GM21576 (cell line): ENCODE measurements at regions not wholly inside any gene's neighbourhood (a gene's known extent, or its start where the extent isn't known, plus 50 kb on each side); places are given as distances from the start of the nearest gene placed in this dataset.

ENCODE experiments used
- ATAC-seq: cut with Tn5 transposase; IDR thresholded peaks from one replicate; pipeline ENCODE4 v1.9.1; 2021; ENCODE audit warnings: mild to moderate bottlenecking, moderate library complexity; ENCODE audit not compliant: unreplicated experiment

DNA sequence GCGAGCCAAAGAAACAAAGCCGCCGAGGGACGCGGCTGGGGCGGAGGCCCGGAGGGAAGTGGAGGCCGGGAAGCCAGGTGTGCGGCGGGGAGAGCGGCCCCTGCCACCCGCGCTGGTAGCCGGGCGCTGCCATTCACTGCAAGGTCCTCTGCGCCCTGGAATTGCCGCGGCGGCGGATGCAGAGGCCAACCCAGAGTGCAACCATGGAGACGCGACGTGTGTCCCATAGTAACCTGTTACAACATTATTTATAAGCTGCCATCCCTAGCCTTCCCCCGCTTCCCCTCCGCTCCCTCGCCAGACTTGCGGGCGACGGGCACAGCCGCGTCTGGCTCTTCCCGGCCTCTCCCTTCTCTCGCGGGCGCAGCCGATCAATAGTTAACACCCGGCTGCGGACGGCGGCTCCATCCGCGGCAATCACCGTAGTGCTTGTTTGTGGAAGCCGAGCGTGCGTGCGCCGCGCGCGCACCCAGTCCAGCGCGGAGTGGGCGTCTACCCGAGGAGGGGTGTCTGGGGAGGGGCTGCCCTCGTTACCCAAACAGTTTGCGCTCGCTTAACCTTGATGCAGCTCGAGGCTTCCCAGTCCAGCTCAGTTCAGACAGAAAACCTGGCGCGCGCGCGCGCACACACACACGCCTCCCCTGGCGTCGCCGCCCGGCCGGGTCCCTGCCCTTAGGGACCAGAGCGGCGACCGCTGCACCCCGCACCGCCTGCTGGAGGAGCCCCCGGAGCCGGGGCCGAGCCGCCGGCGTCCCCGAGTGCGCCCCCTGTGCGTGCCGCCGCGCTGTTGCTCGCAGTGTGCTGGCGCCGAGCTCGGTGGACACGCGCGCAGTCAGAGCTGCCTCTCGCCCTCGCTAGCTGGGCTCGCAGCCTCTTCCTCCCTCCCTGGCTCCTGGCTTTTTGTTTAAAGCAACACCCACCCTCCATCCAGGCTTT lies 165.4 kb upstream of the DPP6 start:
- no peak for ATAC-seq

DNA sequence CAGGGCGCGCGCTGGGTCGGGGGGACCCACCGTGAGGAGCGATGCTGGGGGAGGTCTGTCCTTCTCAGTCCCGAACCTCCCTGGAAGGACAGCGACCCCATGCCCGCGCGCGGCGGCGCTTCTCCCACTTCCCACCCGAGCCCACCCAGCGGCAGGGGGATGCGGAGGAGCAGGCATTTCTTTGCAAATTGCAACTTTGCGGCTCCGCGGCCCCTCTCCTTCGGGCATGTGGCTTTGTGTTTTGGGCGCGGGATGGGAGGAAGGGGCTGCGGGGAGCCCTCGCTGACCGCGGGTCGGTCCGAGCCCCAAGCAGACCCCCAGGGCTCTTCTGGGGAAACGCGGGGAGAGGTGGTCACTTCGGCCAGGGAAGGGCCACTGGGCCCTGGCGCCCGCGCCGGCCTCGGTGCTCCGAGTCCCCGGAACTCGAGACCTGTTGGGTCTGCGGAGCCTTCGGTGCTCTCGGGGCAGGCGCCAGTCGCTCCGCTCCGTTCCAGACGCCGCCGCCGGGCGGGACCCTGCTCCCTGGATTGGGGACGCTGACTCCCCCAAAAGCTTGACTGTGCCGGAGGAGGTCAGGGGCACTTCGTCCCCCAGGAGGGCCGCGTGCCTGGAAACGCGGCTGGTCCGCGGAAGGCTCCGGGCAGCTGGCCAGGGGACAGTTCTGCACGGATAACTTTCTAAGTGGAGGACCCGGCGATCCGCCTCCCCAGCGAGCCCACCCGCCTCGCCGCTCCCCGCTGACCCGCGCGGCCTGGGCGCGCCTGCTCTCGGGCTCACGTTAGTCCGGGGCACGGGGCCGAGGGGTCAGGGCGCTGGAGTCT lies 164.2 kb upstream of the DPP6 start:
- no peak for ATAC-seq

DNA sequence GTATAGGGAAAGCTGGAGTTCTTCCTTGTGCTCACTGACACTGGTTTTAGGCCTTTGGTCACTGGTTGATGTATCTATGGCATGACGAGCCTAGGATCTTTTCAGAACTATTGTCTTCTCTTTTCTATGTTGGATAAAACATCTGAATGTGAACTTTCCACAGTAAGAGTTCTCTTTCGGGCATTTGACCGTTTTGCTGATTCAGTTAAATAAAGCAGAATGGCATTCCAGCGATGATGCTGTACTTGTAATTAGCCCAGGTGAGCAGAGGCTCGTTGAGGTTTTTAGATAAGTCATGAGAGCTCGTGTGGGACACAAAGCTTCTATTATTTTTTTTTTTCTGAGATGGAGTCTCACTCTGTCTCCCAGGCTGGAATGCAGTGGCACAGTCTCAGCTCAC lies 160.2 kb upstream of the DPP6 start:
- ATAC-seq, result no peak

DNA sequence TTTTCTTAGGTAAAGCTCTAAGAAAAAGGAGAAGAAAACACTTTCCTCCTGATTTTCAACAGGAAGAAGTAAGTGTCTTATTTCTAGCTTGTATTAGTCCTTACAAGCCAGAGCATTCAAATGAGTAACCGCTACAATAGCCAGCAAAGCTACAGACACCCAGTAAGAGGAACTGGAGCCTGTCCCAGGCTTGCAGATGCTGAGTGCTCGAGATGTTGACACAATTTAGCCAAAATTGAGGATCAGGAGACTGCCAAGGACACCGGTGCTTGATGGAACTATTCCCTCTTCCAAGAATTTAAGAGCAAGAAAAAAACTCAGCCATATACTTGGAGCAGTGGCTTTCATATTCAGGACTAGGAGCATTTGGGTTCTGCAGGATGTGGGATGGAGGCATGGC lies 149.3 kb upstream of the DPP6 start:
- ATAC-seq, result no peak

DNA sequence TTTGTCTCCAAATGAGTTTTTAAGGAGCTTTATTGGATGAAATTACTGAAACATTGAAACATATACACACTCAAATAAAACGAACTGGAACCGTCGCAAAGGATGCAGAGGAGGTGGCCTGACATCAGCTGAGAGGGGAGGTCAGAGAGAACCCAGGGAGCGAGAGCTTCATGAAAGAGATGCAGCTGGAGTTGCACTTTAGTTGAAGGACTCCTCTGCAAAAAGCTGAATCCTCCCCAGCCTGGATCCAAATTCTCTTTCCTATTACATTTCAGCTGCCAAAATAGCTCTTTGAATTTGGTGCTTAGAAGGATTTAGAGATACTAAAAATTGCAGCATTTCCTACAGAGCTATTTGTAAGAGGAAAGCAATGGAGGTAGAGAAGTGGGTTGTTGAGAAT lies 140.0 kb upstream of the DPP6 start:
- no peak for ATAC-seq

DNA sequence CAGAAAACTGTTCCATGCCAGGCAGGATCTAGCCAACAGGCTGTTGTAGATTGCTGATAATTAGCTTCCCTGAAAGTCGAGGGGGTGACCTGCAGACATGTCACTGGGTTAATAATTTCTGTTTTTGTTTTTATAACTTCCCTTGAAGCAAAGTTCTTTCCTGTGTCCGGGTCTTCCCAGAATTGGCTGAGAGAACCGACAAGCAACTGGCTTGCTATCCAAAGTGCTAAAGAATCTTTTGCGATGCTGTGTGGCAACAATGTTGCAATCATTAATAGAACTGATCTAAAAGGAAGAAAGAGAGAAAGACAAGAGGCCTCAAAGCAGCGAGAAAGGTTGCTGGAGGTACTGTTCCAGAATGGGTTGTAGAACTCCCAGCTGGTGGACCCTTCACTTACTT lies 132.1 kb upstream of the DPP6 start:
- ATAC-seq, result no peak

DNA sequence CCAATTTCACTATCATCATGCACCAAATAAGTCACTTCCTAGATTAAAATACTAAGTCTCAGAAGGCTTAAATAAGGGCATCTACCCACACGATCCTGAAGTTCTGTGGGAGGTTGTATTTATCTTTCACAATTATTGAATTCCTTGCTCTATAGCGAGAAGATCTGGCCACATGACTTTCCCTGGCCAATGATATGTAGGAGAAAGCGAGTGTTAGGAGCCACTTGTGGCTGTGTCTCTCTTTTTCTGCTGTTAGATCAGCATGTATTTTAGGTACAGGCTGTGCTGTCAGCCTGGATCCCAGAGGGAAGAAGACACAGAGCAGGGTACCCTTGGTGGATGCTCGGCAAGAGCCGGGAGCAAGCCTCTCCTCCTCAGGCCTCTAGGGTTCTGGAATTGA lies 131.3 kb upstream of the DPP6 start:
- ATAC-seq, result no peak

DNA sequence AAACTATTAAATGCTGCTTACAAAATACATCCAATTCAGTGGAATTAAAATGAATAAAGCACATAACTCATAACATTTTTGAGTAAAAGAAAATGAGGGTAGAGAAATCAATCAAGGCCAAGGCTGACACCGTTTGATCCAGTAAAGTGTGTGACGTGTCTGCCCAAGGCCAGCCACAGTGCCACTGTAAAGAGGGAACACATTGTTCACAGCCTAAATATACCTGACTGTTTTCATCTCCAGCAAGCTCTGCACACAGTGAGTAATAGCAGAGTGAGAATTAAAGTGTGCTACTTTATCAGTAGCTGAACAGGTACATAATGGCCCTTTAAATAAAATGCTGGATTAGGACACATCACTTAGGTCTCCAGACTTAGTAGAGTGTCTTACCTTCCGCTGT lies 130.8 kb upstream of the DPP6 start:
- no peak for ATAC-seq

DNA sequence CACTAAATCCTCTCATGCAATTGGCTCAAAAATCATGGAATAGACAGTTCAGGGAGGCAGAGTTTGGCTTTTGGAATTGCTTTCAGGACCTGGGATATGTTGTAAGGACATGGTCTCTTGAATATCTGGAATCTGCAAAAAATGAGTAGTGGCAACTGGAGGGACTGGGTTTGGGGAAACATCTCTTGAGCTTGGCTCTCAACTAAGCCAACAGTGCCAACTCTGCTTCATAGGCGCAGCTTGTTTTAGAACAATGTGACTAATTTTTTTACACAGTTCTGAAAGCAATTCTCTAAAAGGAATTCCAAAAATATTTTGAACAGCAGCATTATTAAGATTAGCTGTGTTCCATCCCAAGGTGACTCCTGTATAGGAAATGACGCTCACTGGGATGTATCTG lies 121.5 kb upstream of the DPP6 start:
- no peak for ATAC-seq

DNA sequence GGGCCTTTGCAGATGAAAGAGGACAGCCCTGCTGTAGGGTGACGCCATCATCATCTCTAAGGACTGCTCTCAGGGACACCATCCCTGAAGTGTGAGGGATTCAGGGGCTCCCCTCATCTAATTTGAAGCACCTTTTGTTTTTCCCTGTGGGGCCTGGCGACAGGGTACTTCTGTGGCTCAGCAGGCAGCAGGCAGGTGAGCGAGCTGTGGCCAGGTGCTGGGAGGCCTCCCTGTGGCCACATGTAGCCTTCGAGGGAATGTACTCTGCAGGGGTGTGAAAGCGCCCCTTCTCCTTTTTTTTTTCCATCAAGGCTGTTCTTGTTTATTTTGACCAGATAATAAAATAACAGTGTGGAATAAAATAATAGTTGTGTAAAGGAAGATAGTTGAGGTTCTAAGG lies 118.2 kb upstream of the DPP6 start:
- no peak for ATAC-seq

DNA sequence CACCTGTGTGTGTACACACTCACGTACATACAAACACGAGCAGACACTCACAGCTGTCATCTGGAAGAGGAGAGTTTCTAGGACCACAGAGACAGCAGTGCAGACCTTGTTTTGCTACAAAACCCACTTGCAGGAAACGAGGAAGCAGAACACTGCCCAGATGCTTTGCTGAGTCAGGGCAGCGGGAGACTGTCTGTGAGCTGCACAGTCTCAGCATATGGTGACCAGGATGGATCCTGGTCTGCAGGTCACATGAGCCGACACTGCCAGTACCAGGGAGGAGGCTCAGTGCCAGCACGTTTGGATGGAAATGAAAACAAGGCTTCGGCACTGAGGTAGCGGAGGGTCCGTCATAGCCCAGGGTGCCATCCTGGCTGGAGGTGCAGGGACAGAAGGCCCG lies 117.6 kb upstream of the DPP6 start:
- ATAC-seq, result no peak

DNA sequence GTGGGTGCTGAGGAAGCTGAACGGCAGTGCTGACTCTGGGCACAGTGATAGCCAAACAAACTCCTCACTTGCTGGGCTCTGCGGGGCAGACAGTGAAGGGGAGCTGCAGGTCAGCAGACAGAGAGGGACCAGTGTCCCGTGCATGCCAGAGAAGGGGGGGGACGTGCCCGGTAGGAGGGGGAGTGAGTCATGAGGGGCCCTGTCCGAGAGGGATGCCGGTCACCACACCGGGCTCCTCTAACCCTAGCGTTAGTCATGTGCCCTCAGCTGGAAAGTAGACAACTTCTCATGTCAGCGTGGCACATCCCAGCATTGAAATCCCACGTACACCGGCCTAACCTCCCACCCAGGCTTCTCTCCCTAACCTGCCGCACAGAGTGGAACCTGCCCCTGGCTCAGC lies 117.1 kb upstream of the DPP6 start:
- no peak for ATAC-seq

DNA sequence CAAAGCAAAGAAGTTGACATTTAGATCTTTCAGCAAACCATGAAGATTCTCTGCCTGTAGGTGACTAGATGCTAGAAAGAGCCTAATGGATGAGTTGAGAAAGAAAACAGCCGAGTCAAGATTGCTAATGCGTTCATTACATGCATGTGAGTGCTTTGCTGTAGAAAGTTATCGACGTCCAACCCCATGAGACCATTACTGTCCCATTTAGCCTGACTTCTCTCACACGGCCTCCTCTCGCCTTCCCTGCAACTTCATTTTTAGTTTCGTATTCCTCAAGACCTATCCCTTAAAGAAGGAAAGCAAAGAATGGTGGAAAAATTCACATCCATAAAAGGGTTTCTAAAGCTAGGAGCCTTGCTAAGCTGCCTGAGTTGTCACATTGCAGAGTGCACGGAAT lies 113.7 kb upstream of the DPP6 start:
- ATAC-seq, result no peak

DNA sequence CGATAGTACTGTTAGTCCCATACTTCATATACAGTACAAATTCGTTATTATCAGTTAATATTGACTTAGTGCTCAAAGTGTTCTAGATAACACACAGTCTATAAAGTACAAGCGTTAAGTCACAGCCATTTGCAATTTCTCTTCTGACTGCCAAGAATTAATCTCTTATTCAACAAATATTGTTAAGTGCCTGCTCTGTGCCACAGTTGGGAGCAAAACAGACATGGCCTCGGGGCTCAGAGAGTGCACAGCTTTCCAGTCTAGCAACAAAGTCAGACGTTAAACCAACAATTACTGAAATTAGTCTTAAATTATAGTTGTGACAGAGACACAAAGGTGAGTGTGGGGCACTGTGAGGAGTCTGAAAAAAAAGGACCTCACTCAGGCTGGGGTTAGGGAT lies 113.0 kb upstream of the DPP6 start:
- ATAC-seq, result no peak

DNA sequence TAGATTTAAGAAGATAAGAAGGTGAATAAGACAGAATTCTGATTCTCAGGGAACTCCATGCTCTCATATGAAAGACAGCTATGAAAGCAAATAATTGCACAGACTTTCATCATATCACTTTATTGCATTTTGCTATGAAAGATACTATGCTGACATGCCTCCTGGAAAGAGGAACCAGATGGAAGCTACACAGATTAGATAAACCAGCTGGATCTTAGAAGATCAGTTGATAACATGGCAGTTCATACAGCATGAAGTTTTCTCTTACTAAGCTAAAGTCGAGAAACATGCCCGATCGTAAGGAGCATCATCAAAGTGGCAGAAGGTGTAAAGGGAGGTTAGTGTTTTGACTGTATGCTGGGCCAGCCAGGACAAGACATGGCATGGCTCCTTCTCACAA lies 112.5 kb upstream of the DPP6 start:
- ATAC-seq, result no peak

DNA sequence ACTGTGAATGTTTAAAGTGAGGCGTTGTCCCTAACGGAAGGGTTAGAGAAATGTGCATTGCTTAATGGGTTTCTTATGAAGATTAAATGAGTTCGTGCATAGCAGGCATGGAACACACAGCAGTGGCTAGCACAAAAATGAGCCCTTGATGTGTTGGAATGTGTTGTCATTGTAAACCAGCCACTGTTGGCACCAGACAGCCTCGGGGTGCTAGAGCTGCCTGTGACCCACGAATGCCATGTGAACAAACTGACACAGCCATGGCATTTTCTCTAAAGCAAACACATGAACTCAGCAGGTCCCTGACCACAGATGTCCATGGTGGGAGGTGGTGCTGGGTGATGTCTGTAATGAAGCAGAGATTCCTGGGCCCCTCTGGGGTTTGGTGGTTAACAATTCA lies 111.1 kb upstream of the DPP6 start:
- no peak for ATAC-seq

DNA sequence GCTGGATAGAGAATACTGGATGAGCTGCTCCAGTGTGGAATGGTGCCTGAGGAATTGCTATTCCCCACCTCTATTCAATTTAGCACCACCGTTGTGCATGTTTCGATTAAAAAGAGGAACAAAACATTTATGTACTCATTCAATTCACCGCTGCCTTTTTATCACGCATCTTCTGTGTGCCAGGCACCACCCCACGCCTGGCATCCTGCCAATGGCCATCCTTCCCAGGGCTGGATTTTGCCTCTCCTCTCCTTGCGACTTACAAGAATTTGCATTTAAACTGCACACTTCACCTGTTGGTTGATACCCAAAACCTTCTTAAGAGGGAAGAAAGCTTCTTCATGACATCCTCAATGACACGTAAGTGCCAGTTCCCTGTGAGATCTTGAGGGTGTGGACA lies 110.2 kb upstream of the DPP6 start:
- ATAC-seq, result no peak

DNA sequence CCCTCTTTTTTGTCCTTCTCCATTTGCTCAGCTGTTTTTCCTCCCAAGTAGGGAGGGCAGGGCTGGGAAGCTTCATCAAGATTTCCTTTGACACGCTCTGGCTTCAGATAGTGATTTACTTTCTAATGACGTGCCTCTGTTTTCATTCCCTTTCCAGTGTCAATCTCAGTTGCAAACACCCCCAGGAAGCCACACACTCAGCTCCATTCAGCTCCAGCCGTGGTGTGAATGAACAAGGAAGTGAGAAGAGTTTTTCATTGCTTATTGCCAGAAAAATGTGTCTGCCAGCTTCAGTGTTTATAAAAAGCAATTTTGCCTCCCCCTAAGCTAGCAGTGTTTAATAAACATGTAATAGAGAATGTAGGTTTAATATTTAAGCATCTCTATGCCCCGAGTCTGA lies 108.7 kb upstream of the DPP6 start:
- ATAC-seq, result no peak

DNA sequence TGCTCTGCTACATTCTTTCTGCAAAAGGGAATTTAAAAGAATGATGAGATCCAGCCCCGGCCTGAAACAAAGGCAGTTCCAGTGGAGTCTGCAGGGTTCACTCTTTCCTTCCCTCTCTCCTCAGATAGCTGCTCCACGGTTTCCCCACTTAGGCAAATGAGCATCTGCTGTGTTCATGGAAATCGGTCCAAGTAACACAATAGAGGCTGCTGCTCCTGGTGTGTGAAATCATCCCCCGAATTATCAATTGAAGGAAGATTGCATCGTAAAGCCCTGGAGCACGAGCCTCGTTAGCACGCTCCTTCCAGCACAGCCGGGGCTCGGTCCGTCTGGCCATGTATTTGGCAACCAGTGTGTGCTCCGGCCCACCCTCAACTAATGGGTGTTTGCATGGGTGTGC lies 108.3 kb upstream of the DPP6 start:
- no peak for ATAC-seq

DNA sequence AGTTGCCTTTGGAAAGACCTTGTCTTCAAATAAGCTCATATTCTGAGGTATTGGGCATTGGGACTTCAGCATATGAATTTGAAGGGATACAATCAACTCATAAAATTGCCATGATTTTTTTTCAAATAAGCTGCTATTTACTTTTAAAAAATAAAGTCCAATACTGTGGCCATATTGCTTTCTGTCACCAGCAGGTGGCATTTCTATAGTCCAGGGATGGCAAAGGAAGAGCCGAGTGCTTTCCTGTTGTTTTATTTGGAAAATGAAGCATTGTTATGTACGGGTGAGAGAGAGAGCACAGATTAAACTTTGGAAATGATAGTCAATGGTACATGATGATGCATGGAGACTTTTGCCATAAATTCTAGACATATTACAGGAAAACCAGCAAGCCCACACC lies 104.1 kb upstream of the DPP6 start:
- ATAC-seq, result no peak

DNA sequence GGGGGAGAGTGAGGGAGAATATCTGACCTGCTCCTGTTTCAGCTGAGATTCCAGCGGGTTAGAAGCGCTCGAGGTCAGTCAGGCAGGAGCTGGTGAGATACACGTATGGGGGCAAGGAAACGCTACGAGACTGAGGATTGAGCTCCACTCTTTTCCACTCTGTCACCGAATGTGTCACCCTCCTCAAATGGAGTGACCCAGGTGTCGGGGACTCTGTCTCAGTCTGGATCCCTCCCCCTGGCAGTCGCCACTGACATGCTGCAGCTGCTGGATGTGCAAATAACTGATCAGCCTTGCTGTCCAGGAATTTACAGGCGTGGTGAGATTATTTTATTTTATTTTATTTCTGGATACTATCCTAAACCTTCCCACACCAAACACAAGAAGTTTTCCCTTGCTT lies 100.9 kb upstream of the DPP6 start:
- no peak for ATAC-seq

DNA sequence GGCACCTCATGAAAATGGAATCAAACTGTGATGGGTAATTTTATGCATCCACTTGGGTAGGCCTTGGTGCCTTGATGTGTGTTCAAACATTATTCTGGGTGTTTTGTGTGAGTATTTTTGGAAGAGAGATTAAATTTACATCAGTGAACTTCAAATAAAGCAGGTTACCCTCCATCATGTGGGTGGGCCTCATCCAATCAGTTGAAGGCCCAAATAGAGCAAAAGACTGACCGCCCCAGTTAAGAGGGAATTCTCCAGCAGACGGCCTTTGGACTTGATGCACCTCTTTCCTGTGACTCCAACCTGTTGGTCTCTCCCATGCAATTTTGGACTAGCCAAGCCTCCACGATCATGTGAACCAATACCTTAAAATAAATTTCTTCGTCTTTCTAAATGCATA lies 97.7 kb upstream of the DPP6 start:
- ATAC-seq, result no peak
